ENCODE measurements at regions not wholly inside any gene's neighbourhood (a gene's known extent, or its start where the extent isn't known, plus 50 kb on each side); places are given as distances from the start of the nearest gene placed in this dataset.

- no peak for TF ChIP-seq PATZ1 (CRISPR knock-in tag; IDR thresholded peaks at IDR 0.05; ENCODE audit: borderline replicate concordance)
- TF ChIP-seq TOX (CRISPR knock-in tag; IDR thresholded peaks at IDR 0.05; ENCODE audit: borderline replicate concordance), result no peak
Measured at GRCh38 chr22:47793304-47794101, 1031.1 kb downstream of the TBC1D22A start.

Measured in SK-N-SH treated with all-trans-retinoic acid at 6 μM for 48 hours (cell line).